ENCODE measurements at regions not wholly inside any gene's neighbourhood (a gene's known extent, or its start where the extent isn't known, plus 50 kb on each side); places are given as distances from the start of the nearest gene placed in this dataset.

DNA sequence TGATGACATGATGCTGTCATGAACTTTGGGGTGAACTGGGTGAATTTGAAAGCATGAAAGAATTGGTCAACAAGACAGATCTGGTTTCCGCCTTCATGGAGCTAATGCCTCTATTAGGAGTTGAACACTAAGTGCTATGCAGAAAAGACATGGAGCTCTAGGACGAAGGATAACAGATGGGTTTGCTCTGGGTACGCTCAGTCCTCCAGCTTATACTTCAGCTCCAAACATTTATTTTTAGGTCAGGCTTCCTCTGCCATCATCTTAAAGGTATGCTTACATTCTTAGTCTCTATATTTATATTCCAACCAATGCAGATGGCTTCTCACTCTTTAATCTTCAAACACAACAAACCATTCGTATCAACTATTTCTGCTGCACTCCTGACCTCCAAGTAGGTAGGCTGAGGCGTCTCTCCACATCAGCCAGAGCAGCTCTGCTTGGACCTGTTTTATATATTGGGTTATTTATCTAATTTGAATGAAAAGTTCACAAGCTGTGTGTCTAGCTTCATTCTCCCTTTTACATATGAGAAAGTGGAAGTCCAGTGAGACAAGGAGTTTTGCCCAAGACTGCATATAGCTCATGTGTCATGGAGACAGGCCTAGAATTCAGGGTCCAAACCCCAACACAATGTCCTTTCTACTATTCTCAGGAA, 226.3 kb downstream of the SPTSSA start:
- H3K27ac ChIP-seq: peak overlapping the region; percentile 71 to 88 (median 86)
- WGBS, 2 donors (ENCODE audit: low coverage in 1 of 2): 18 to 31% methylated on average over 5 of the region's 5 CpGs

DNA sequence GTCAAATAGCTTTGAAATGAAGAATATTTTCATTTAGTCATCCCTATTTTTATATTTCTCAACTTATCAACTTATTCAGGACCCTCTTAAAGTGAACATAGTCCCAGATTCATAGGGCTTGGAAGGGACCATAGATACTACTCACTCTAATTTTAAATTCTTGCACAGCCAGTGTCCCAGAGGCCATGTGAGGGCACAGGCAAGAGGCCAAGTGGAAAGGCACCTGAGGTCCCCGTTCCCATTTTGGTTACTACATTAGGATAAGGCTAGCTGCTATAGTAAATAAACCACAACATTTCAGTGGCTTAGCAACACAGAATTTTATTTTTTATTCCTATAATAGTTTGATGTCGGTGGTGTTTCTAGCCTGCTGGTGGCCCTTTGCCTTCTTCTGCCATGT, 227.8 kb downstream of the SPTSSA start:
- Histone ChIP-seq H3K4me1 (peaks cover 5 to 55% (median 18%) of the 10 kb centered on the region in 3 donors), H3K27ac (peak overlapping the region; percentile 71 to 88 (median 86)), H3K36me3 (no peaks in the 10 kb centered on the region), H3K27me3 (no peaks in the 10 kb centered on the region), H3K4me3 (no peak overlapping the region), H3K9me3 (no peaks in the 10 kb centered on the region)
- ATAC-seq: no peak
- TF ChIP-seq EP300 (IDR thresholded peaks at IDR 0.05) (no peak), POLR2AphosphoS5 (IDR thresholded peaks at IDR 0.05) (no peak), POLR2A (IDR thresholded peaks at IDR 0.05) (no peak)
- TF ChIP-seq, protein P1, sequence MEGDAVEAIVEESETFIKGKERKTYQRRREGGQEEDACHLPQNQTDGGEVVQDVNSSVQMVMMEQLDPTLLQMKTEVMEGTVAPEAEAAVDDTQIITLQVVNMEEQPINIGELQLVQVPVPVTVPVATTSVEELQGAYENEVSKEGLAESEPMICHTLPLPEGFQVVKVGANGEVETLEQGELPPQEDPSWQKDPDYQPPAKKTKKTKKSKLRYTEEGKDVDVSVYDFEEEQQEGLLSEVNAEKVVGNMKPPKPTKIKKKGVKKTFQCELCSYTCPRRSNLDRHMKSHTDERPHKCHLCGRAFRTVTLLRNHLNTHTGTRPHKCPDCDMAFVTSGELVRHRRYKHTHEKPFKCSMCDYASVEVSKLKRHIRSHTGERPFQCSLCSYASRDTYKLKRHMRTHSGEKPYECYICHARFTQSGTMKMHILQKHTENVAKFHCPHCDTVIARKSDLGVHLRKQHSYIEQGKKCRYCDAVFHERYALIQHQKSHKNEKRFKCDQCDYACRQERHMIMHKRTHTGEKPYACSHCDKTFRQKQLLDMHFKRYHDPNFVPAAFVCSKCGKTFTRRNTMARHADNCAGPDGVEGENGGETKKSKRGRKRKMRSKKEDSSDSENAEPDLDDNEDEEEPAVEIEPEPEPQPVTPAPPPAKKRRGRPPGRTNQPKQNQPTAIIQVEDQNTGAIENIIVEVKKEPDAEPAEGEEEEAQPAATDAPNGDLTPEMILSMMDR (IDR thresholded peaks at IDR 0.05): no peak
- WGBS, 2 donors (ENCODE audit: low coverage in 1 of 2): 23 to 51% methylated on average over 2 of the region's 2 CpGs

More for the DNA sequence above, 226.3 kb downstream of the SPTSSA start:
- H3K36me3 ChIP-seq: no peaks in the 10 kb centered on the region
- no peaks in the 10 kb centered on the region for H3K9me3 ChIP-seq
- TF ChIP-seq POLR2A (IDR thresholded peaks at IDR 0.05) (no peak), POLR2AphosphoS5 (IDR thresholded peaks at IDR 0.05) (peak; percentile 76), EP300 (IDR thresholded peaks at IDR 0.05) (no peak)
- TF ChIP-seq, protein P1 (IDR thresholded peaks at IDR 0.05): no peak
- H3K4me3 ChIP-seq: no peak overlapping the region
- no peaks in the 10 kb centered on the region for H3K27me3 ChIP-seq
- peaks cover 5 to 65% (median 18%) of the 10 kb centered on the region in 3 donors for H3K4me1 ChIP-seq
- peak; percentile 79 for ATAC-seq

DNA sequence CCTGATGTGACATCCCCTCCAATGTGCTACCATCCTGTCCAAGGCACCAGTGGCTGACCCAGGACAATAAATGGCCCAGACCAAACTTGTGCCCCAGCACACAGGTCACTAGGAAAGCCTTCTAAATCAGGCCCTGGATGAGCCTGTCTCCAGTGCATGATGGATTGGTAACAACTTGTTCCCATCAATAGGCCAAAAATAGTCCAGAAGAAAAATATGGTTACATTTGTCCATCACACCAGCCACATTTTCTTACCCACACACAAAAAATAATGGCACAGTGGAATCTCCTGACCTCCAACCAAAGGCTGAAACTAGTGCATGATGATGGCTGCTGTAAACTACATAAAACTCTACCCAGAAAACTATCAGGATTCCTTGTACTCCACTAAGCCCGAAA, 228.4 kb downstream of the SPTSSA start:
- Histone ChIP-seq H3K36me3 (no peaks in the 10 kb centered on the region), H3K9me3 (no peaks in the 10 kb centered on the region), H3K4me3 (no peak overlapping the region), H3K4me1 (peaks cover 5 to 49% (median 18%) of the 10 kb centered on the region in 3 donors), H3K27ac (peak overlapping the region; percentile 71 to 88 (median 86)), H3K27me3 (no peaks in the 10 kb centered on the region)
- WGBS, 2 donors (ENCODE audit: low coverage in 1 of 2): 92 to 100% methylated on average over 1 of the region's 1 CpG
- no peak for TF ChIP-seq POLR2A (IDR thresholded peaks at IDR 0.05)
- no peak for TF ChIP-seq EP300 (IDR thresholded peaks at IDR 0.05)
- TF ChIP-seq, protein P1 (IDR thresholded peaks at IDR 0.05): no peak
- no peak for TF ChIP-seq POLR2AphosphoS5 (IDR thresholded peaks at IDR 0.05)
- ATAC-seq: no peak

DNA sequence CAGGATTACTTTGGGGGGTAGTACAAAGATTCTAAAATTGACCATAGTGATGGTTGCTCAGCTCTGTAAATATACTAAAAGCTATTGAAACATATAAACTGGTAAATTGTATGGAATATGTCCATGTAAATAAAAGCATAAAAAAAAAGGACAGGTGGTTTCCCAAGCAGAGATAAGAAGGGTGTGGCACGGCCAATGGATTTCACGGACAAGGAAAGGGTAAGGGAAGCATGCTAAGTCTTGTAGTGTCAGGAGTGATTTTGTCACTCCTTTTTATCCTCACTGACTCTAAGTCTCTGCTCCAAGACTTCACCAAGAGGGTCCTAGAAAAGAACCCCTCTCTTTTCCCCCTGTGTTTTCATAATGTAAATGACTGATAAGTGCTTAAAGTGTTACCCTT, 229.2 kb downstream of the SPTSSA start:
- H3K27ac ChIP-seq: peak overlapping the region in 3 of 4 donors; percentile 71 to 86 (median 85)

More for the DNA sequence above, 229.2 kb downstream of the SPTSSA start:
- no peak overlapping the region for H3K4me3 ChIP-seq
- no peaks in the 10 kb centered on the region for H3K27me3 ChIP-seq
- TF ChIP-seq POLR2AphosphoS5 (IDR thresholded peaks at IDR 0.05) (no peak), POLR2A (IDR thresholded peaks at IDR 0.05) (no peak), EP300 (IDR thresholded peaks at IDR 0.05) (no peak)
- TF ChIP-seq, protein P1 (IDR thresholded peaks at IDR 0.05): no peak
- no peaks in the 10 kb centered on the region for H3K36me3 ChIP-seq
- H3K9me3 ChIP-seq: no peaks in the 10 kb centered on the region
- H3K4me1 ChIP-seq: peaks cover 9 to 52% (median 18%) of the 10 kb centered on the region in 3 donors
- 66 to 88% methylated on average over 2 of the region's 2 CpGs for WGBS, 2 donors (ENCODE audit: low coverage in 1 of 2)
- no peak for ATAC-seq
